ENCODE measurements at regions not wholly inside any gene's neighbourhood (a gene's known extent, or its start where the extent isn't known, plus 50 kb on each side); places are given as distances from the start of the nearest gene placed in this dataset.

- 0% methylated on average over 1 of the region's 1 CpG for WGBS (ENCODE audit: low lambda C conversion rate)
- no peak for ATAC-seq
- CTCF ChIA-PET (ENCODE audit: low intra/inter-chr PET ratio, low total read pairs): no interaction called here
These were observed 146.1 kb upstream of the SLC28A3 start for GRCh38 chr9:84486663-84487062.

More at GRCh38 chr9:84486663-84487062, 146.1 kb upstream of the SLC28A3 start:
- Histone ChIP-seq H3K4me1 (ENCODE audit: insufficient read depth, low read length) (no peaks in the 10 kb centered on the region), H3K4me3 (replicated peaks in 1 of 3; ENCODE audit: insufficient read depth in 1 of 3, low read depth in 2 of 3, low read length in 3 of 3) (no peak overlapping the region), H3K9ac (ENCODE audit: insufficient read depth, low read depth, low read length) (no peak overlapping the region), H3K27me3 (ENCODE audit: control insufficient read depth in 1 of 2, insufficient read depth in 2 of 2, low read length in 2 of 2) (no peaks in the 10 kb centered on the region; a peak in 1 of 5 replicates), H3K4me2 (ENCODE audit: low read depth, low read length) (no peak overlapping the region), H3K27ac (ENCODE audit: extremely low read length, insufficient read depth, low read length) (no peak overlapping the region), H3K79me2 (ENCODE audit: insufficient read depth, low read length) (no peaks in the 10 kb centered on the region), H4K20me1 (ENCODE audit: insufficient read depth, low read length) (no peaks in the 10 kb centered on the region), H2AFZ (ENCODE audit: low read length) (no peak overlapping the region), H3K9me3 (ENCODE audit: low read length) (no peaks in the 10 kb centered on the region), H3K36me3 (replicated peaks in 1 of 2; ENCODE audit: control insufficient read depth in 1 of 2, insufficient read depth in 2 of 2, low read length in 2 of 2) (no peaks in the 10 kb centered on the region)
- in situ Hi-C loops (cut with HindIII; ENCODE audit: extremely low pct_ligation_motif_present, low pct_unique_long_range_greater_than_20kb): no loop called here
- no peak for TF ChIP-seq XRCC5 (optimal IDR thresholded peaks at IDR 0.05; ENCODE audit: low read length)
- no peak for TF ChIP-seq ZNF432 (CRISPR knock-in tag; IDR thresholded peaks at IDR 0.05; ENCODE audit: borderline replicate concordance)
- TF ChIP-seq TBP (CRISPR knock-in tag; IDR thresholded peaks at IDR 0.05): no peak
- TF ChIP-seq NFKBIZ (CRISPR knock-in tag; IDR thresholded peaks at IDR 0.05): no peak
- TF ChIP-seq GATA4 (IDR thresholded peaks at IDR 0.05; ENCODE audit: borderline replicate concordance, low read depth): no peak
- TF ChIP-seq REST (IDR thresholded peaks at IDR 0.05; ENCODE audit: borderline replicate concordance in 1 of 2, low read depth in 1 of 2, low read length in 2 of 2): no peak
- no peak for TF ChIP-seq TCF7 (IDR thresholded peaks at IDR 0.05; ENCODE audit: low read depth)
- TF ChIP-seq PAF1 (CRISPR knock-in tag; IDR thresholded peaks at IDR 0.05): no peak
- TF ChIP-seq CREB1 (IDR thresholded peaks at IDR 0.05): no peak
- TF ChIP-seq CREB1 (CRISPR knock-in tag; IDR thresholded peaks at IDR 0.05): no peak
- TF ChIP-seq IRX3 (CRISPR knock-in tag; IDR thresholded peaks at IDR 0.05; ENCODE audit: borderline replicate concordance, low read depth): no peak
- no peak for TF ChIP-seq HOXD1 (CRISPR knock-in tag; IDR thresholded peaks at IDR 0.05)
- TF ChIP-seq THAP11 (CRISPR knock-in tag; IDR thresholded peaks at IDR 0.05): no peak
- no peak for TF ChIP-seq ZNF260 (CRISPR knock-in tag; IDR thresholded peaks at IDR 0.05; ENCODE audit: borderline replicate concordance, low read depth)
- no peak for TF ChIP-seq NFAT5 (CRISPR knock-in tag; IDR thresholded peaks at IDR 0.05)
- no peak for TF ChIP-seq ZNF652 (CRISPR knock-in tag; IDR thresholded peaks at IDR 0.05; ENCODE audit: borderline replicate concordance, low read depth)
- no peak for TF ChIP-seq ZNF607 (CRISPR knock-in tag; IDR thresholded peaks at IDR 0.05; ENCODE audit: borderline replicate concordance)
- TF ChIP-seq POLR2G (IDR thresholded peaks at IDR 0.05; ENCODE audit: low read depth, low read length): no peak
- no peak for TF ChIP-seq ZBTB21 (CRISPR knock-in tag; IDR thresholded peaks at IDR 0.05)
- no peak for TF ChIP-seq ZNF703 (CRISPR knock-in tag; IDR thresholded peaks at IDR 0.05; ENCODE audit: borderline replicate concordance)
- POLR2A ChIA-PET: no interaction called here
- intact Hi-C loops (cut with micrococcal nuclease; ENCODE audit: unreplicated experiment): no loop called here
- FAIRE-seq (no peak), DNase-seq (ENCODE audit: low spot score) (no peak)
- BruUV-seq (replicated peaks): no TSS peak

All from HepG2 (cell line).